Left forelimb (tissue), 1 donor: ENCODE measurements at regions not wholly inside any gene's neighbourhood (a gene's known extent, or its start where the extent isn't known, plus 50 kb on each side); places are given as distances from the start of the nearest gene placed in this dataset.
"Not testable (repeated sequence)": the region's sequence is repeated elsewhere in the genome, so short reads cannot be mapped to it uniquely, and the experiment has no call there.

Source experiments
- DNase-seq: peaks from one replicate; pipeline ENCODE4 v3.0.0-alpha.2; 2018; ENCODE audit warnings: low spot score

DNA sequence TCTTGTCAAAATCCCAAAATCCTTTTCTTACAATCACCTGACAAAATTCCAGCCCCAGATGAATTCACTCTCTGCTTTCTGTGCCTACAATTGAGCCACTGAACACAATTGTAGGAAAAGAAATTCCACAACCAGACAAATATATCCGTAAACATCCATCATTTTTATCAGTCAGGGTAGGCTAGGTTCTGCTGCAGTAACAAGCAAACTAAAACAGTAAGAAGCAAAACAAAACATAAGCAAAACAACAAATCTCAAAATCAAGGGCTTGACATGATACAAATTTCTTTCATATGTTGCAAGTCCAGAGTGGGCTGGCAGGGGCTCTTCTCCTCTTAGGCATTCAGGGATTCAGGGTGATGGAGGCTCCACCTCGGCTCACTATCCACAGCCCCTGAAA, 114.2 kb upstream of the MAN2A1 start:
- no peak for DNase-seq

DNA sequence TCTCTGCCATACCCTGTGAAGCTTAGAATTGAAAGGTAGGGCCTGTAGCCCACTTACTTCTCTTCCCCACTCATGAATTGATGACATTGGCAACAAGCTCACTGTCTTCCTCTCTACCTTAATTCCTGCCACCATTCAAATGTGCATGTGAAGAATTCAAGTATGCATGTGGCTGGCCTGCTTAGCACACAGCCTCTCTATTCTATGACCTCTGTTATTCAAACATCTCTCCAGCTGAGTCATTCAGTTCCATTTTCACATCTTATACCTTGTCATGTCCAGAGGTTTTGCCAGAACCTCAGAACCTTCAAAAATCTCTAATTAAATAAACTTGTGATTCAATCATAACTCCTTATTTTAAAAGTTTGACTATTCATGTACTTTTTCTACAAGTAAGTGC, 114.7 kb upstream of the MAN2A1 start:
- DNase-seq: no peak

DNA sequence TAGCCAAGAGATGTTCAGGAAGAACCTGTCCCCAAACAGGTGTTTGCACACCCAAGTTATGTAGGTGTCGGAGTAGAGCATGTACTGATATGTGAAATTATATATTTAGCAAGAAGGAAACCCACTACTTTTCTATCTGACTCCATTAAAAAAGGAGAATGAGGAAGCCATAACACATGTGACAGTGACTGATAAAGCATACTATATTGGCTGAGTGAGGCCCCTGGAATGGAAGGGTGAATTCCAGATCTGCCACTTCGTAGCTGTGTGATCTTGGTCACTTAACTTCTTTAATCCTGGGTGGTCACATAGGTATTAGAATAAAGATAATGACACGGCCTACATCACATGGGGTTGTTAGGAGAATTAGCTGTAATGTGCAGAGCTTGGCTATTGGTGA, 116.0 kb upstream of the MAN2A1 start:
- no peak for DNase-seq

DNA sequence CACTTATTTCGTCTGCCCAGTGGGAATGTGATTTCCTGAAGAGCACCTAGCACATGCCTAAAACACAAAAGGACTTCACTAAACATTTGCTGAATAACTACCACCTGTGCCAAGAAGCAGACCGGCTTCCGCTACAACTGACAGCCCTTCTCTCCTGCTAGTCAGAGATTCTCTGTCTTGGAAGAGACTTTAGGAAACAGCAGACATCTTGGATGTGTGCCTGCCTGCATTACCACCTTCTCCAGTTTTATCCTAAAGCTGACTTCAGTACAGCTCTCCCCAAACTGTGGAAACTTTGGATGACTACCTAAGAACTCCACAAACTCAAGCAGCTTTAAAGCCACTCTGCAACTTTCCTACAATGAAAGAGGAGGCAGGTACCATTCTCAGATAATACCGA, 116.5 kb upstream of the MAN2A1 start:
- no peak for DNase-seq

DNA sequence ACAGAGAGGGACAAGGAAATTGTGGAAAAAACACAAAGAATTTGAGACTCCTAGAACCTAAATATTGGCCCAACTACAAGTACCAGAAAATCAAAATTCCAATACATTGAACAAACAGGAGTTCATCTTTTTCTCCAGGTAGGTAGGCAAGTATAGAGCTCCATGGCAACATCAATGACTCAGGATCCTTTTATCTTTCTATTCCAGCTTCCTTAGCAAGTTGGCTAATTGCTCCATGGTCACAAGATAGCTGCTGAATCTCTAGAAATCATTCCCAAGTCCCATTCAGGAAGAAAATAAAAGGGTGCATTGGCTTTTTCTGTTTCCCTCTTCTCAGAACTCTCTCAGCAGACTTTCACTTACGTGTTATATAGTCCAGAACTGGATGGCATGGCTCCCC, 117.9 kb upstream of the MAN2A1 start:
- no peak for DNase-seq

DNA sequence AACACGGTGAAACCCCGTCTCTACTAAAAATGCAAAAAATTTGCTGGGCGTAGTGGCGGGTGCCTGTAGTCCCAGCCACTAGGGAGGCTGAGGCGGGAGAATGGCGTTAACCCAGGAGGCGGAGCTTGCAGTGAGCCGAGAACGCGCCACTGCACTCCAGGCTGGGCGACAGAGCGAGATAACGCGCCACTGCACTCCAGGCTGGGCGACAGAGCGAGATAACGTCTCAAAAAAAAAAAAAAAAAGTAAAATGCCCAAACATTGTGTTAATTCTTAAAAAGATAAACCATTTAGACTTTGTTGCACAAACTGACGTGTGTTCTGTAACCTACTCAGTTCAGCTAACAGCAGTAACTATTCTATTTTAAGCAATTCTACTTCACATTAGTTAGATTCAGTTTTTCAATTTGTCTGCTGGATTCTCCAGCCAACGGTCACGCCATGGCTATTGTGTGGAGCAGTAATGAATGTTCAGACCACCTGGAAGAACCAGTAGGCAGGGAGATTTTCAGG, 119.3 kb upstream of the MAN2A1 start:
- no peak for DNase-seq

DNA sequence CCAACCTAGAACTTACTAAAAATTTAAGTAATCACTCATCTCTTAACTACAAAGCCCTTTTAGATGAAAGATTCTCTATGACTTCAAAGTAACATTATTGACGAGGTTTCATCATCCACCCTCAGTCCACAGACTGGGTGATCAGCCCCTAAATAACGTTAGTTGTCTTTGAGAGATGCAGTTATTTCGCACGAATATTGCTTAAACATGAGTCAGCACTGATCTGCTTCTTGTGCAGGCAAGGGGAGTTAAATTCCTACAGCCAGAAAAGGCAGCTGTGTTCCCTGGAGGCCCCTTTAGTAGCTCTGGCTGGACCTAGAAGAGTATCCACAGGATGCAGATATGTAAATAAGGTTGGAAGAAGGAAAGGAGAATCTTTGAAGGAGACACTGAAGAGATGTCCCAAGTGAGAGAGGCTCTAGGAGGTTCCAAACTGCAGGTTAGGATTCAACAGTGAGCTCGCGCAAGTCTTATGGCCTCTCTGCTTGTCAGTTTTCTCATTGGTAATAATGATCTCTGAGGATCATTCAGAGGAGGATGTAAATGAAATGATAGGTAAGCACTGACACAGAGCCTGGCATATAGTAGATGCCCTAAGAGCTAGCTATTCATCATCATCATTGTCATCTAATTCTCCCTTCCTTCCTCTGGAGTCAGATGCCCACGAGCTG, 122.2 kb upstream of the MAN2A1 start:
- no peak for DNase-seq

DNA sequence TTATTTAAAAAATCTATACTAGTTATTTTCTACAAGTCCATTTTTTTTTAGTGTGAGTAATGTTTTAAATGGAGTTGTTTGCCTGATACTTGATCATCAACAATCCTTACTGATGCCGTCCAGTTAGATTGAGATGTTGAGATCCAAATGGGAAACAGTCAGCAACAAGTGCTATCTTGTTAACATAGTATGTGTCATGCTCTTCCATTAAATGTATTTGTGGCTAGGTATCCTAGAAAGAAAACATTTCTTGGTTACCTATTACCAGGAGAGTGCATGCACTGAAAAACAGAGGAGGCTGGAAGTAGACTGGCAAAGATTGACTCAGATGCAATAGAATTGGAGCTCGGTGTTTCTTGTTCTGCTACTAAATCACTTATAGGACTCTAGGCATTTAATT, 123.4 kb upstream of the MAN2A1 start:
- DNase-seq: no peak

DNA sequence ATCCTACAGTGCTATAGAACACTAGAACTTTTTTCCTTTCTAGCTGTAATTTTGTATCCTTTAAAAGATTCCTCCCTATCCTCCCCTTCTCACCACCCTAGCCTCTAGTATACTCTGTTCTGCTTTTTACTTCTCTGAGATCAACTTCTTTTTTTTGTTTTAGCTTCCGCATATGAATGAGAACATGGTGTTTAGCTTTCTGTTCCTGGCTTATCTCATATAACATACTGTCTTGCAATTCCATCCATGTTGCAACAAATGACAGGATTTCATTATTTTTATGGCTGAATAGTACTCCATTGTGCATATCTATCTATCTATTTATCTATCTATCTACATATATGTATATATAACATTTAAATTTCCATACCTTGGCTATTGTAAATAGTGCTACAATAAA, 126.0 kb upstream of the MAN2A1 start:
- no peak for DNase-seq

DNA sequence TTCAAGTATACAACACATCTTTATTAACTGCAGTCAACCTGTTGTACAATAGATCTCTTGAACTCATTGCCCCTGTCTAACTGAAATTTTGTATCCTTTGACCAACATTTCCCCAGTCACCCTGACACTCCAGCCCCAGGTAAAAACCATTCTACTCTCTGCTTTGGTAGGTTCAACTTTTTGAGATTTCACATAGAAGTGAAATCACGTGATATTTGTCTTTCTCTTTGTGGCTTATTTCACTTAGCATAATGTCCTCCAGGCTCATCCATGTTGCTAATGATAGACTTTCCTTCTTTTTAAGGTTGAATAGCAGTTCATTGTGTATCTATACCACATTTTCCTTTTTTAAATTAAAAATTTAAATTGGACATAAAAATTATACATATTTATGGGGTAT, 126.5 kb upstream of the MAN2A1 start:
- no peak for DNase-seq

DNA sequence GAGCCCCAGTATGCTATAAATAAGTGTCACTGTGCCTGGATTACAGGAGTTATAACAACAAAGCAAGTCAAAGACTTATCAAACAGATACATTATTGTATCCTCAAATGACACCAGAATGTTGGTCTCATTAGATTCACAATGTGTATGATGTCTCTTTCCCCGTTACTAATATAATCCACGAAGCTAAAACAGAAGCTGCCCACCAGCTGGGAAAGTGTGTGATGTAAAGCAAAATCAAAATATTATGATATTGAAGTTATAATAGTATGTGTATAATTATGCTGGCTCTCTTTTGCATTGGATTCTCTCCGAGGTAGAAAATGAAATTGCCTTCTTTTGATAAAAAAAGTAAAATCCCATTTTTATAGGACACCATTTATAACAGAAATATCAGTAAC, 127.3 kb upstream of the MAN2A1 start:
- no peak for DNase-seq

DNA sequence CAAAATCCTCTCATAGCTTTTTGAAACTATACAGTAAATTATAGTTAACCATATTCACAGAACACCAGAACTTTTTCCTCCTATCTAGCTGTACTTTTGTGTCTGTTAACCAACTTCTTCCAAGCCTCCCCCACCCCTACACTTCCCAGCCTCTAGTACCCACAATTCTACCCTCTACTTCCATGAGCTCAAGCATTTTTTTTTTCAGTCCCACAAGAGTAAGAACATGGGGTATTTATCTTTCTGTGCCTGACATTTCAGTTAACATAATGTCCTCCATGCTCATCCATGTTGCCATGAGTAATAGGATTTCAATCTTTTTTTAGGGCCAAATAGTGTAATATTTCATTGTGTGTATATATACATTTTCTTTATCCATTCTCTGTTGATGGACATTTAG, 128.3 kb upstream of the MAN2A1 start:
- DNase-seq: no peak

DNA sequence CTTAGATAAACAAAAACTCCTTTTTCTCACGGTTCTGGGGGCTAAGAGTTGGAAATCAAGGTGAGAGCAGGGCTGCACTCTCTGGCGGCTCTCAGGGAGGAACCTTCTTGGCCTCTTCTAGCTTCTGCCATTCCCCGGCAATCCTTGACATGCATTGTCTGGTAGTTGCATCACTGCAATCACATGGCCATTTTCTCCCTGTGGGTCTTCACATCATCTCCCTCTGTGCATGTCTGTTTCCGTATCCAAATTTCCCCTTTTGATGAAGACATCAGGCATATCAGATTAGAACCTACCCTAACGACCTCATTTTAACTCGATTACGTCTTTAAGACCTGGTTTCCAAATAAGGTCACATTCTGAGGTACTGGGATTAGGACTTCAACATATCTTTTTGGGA, 129.2 kb upstream of the MAN2A1 start:
- DNase-seq: no peak

DNA sequence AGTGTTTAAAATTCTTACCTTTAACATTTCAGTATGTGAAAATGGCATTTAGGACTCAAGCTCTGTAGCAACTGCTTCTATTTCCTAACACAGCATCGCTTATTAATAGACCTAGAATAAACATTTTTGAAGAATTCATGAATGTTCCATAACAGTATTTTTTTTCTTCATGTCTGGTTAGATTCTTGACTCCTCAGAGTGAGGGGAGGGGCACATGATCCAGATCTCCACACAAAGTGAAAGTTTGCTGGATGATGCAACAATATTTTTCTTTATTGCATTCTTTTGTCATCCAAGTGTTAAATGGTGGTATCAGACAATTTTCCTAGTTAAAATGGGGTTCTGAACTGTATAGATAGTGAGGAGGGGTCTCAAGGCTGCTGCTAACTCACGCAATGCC, 130.8 kb upstream of the MAN2A1 start:
- no peak for DNase-seq

DNA sequence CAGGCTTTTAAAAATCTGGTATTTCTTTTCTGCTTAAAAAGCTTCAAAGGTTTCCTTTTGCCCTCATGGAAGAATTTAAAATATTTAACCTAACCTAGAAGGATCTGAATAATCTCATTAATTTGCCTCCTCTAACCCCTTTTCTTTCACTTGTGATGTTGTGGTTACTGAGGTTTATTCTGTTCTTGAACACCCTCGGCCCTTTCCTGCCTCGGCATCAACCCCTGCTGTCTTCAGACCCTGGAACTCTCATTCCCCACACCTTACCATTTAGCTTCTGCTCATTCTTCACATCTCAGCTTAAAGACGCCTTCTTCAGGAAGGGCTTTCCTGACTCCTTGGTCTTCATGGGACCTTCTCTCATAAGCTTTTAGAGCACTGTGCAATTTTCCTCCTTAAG, 131.4 kb upstream of the MAN2A1 start:
- no peak for DNase-seq

DNA sequence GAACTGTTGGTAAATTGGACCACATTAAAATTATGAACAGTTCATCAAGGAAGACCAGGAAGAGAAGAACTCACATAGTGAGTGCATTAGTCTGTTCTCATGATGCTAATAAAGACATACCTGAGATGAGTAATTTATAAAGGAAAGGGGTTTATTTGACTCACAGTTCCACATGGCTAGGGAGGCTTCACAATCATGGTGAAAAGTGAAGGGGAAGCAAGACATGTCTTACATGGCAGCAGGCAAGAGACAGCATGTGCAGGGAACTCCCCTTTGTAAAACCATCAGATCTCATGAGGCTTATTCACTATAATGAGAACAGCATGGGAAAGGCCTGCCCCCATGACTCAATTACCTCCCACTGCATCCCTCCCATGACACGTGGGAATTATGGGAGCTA, 135.9 kb upstream of the MAN2A1 start:
- DNase-seq: no peak

DNA sequence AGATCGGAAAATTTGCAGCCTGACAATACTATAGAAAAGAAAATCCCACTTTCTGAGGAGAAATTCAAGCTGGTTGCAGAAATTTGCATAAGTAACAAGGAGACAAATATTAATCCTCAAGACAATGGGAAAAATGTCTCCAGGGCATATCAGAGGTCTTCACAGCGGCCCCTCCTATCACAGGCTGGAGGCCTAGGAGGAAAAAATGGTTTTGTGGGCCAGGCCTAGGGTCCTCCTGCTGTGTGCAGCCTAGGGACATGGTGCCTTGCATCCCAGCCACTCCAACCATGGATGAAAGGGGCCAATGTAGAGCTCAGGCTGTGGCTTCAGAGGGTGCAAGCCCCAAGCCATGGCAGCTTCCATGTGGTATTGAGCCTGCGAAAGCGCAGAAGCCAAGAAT, 138.5 kb upstream of the MAN2A1 start:
- not testable (repeated sequence) for DNase-seq

DNA sequence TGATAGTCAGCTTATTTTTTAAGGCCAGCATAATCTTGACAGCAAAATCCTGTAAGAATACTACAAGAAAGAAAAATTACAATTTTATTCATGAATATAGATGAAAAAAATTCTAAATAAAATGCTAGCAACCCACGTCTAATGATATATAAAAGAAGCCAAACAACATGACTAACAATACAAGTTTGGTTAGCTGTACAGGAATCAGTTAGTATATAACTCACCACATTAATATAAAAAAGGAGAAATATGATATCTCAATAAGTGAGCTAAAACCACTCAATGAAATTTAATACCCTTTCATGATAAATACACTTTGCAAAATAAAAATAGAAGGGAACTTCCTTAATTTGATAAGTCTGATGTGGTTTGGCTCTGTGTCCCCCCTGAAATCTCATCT, 139.7 kb upstream of the MAN2A1 start:
- DNase-seq: no peak

DNA sequence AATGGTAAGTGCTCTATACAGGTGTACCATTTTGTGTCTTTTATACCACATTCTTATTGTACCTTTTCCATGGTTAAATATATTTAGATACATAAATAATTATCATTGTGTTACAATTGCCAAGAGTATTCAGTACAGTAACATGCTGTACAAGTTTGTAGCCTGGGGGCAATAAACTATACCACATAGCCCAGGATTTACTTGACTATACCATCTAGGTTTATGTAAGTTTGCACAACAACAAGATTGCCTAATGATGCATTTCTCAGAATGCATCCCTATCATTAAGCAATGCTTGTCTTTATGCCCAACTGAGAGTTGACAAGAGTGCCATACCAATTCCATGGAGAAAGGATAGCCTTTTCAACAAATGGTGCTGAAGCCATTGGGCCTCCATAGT, 136.7 kb upstream of the PJA2 start:
- DNase-seq: no peak

DNA sequence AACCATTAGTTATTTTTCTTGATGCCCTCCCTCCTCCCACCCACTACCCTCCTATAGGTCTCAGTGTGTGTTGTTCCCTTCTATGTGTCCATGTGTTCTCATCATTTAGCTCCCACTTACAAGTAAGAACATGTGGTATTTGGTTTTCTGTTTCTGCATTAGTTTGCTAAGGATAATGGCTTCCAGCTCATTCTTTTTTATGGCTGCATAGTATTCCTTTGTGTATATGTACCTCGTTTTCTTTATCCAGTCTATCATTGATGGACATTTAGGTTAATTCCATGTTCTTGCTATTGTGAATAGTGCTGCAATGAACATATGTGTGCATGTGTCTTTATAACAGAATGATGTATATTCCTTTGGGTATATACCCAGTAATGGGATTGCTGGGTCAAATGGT, 135.1 kb upstream of the PJA2 start:
- DNase-seq: not testable (repeated sequence)

DNA sequence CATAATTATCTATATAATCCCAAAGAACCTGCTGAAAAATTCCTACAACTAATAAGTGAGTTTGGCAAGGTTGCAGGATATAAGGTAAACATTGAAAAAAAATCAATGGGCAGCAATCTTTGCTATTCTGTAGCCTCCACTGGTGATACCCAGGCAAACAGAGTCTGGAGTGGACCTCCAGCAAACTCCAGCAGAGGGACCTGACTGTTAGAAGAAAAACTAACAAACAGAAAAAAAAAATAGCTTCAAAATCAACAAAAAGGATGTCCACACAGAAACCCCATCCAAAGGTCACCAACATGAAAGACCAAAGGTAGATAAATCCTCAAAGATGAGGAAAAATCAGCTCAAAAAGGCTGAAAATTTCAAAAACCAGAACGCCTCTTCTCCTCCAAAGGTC, 128.9 kb upstream of the PJA2 start:
- not testable (repeated sequence) for DNase-seq

DNA sequence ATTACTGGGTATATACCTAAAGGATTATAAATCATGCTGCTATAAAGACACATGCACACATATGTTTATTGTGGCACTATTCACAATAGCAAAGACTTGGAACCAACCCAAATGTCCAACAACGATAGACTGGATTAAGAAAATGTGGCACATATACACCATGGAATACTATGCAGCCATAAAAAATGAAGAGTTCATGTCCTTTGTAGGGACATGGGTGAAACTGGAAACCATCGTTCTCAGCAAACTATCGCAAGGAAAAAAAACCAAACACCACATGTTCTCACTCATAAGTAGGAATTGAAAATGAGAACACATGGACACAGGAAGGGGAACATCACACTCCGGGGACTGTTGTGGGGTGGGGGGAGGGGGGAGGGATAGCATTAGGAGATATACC, 125.3 kb upstream of the PJA2 start:
- not testable (repeated sequence) for DNase-seq

DNA sequence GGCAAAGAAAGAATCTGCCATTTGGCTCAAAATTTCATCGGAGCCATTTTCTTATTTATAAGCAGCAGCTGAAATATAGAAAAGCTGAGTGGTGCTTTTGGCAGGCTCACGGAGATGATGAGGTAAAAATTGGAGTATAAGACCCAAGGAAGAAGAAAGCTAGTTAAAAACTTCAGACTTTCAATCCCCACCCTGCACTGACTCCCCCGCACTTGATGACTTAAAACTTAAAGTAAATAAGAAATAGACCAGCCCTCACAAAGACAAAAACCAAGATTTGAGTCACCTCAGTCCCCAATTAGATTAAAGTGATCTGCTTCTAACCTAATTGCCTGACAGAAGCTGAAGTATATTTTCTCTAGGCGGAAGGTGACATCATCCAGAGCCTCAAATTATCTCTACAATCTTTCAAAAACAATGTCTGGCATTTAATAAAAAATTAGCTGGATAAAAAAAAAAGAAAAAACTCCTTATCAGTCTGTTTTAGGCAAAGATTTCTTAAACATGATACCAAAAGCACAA, 124.0 kb upstream of the PJA2 start:
- DNase-seq: no peak

DNA sequence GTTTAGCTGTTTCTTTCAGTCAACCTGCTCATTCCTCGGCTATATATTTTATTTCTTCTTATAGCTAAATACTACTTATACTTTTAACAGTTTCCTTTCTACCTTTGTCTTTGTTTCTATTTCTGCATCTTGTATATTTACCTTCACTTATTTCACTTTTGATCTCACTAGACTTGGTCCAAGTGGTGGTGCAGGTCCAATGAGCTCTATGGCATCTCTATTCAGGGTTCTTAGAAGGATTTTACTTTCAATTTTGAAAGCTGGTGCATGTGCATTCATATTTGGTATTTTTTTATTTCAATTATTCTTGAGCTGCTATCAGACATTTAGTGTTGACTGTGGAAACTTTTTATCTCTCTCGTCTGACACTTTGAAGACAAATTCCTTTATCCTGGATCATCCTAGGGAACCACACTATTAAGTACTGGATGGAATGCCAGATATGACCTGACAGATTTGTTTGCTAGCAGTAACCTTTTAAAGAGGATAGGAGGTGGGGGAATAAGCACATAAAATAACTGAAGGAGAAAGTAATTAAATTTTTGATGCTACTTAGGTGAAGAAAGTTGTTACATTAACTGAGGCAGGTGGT, 123.1 kb upstream of the PJA2 start:
- no peak for DNase-seq
